ENCODE measurements at regions not wholly inside any gene's neighbourhood (a gene's known extent, or its start where the extent isn't known, plus 50 kb on each side); places are given as distances from the start of the nearest gene placed in this dataset.
"Not testable (repeated sequence)": the region's sequence is repeated elsewhere in the genome, so short reads cannot be mapped to it uniquely, and the experiment has no call there.

DNA sequence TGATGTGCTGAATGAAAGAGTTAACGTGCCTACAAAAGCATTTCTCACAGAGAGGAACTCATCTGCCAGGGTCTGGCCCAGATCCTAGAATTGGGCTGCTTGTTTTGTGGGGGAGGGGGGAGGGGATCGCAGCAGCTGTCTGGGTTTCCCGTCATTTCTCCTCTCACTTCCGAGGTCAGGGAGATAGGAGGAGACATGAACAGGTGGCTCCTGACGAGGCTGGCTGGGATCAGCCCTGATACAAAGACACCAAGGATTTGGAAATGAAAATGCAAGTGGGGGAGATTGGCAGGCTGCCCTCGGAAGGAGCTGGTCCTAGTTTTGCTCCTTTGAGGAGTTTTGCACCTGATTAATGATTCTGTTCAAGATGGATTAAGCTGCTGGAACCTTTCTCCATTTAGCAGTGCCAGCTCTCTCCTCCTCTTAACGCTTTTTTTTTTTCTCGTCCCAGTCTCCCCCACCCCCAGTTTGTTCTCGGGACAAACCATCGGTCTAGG is 86.8 kb upstream of the KMT2C start:
- no peak for DNase-seq (ENCODE audit: extremely low read depth, insufficient read length)
- Histone ChIP-seq H3K27me3 (replicated peaks; ENCODE audit: control insufficient read depth, insufficient read depth, low read length) (no peaks in the 10 kb centered on the region), H3K36me3 (ENCODE audit: control insufficient read depth, insufficient read depth, low read length) (no peaks in the 10 kb centered on the region), H3K4me3 (replicated peaks; ENCODE audit: low read depth, low read length) (no peak overlapping the region)
- TF ChIP-seq, protein P1, sequence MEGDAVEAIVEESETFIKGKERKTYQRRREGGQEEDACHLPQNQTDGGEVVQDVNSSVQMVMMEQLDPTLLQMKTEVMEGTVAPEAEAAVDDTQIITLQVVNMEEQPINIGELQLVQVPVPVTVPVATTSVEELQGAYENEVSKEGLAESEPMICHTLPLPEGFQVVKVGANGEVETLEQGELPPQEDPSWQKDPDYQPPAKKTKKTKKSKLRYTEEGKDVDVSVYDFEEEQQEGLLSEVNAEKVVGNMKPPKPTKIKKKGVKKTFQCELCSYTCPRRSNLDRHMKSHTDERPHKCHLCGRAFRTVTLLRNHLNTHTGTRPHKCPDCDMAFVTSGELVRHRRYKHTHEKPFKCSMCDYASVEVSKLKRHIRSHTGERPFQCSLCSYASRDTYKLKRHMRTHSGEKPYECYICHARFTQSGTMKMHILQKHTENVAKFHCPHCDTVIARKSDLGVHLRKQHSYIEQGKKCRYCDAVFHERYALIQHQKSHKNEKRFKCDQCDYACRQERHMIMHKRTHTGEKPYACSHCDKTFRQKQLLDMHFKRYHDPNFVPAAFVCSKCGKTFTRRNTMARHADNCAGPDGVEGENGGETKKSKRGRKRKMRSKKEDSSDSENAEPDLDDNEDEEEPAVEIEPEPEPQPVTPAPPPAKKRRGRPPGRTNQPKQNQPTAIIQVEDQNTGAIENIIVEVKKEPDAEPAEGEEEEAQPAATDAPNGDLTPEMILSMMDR (IDR thresholded peaks at IDR 0.05; ENCODE audit: insufficient read depth, low read length, poor library complexity, severe bottlenecking), result no peak

DNA sequence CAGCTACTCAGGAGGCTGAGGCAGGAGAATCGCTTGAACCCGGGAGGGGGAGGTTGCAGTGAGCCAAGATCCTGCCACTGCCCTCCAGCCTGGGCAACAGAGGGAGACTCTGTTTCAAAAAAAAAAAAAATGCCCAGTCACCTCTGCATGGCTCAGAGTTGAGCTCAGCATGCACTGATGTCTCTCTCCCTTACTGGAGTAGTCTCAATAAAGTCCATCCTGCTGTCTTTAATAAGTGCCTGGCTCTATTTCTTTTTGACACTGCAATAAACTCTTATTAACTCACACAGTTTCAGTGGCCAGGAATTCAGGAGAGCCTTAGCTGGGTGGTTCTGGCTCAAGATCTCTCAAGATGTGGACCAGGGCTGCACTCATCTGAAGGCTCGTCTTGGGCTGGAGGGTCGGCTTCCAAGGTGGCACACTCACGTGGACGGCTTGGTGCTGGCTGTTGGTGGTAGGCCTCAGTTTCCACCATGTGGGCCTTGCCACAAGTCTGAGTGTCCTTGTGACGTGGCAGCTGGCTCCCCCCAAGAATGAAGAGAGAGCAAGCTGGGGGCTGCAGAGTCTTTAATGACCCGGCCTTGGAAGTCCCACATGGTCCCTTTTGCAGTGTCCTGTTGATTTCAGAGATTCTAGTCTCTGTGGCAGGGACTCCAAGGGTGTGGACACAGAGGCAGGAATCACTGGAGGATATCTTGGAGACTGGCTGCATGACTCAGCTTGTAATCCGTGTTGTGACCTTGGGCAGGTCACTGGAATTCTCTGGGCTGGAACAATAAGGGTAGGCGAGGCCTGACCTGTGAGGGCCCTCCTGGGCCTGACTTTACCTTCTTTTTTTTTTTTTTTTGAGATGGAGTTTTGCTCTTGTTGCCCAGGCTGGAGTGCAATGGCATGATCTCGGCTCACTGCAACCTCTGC is 85.9 kb upstream of the KMT2C start:
- H3K4me3 ChIP-seq (replicated peaks; ENCODE audit: low read depth, low read length), result no peak overlapping the region
- no peaks in the 10 kb centered on the region for H3K36me3 ChIP-seq (ENCODE audit: control insufficient read depth, insufficient read depth, low read length)
- H3K27me3 ChIP-seq (replicated peaks; ENCODE audit: control insufficient read depth, insufficient read depth, low read length), result no peaks in the 10 kb centered on the region
- DNase-seq (ENCODE audit: extremely low read depth, insufficient read length), result no peak
- TF ChIP-seq, protein P1 (IDR thresholded peaks at IDR 0.05; ENCODE audit: insufficient read depth, low read length, poor library complexity, severe bottlenecking), result no peak

DNA sequence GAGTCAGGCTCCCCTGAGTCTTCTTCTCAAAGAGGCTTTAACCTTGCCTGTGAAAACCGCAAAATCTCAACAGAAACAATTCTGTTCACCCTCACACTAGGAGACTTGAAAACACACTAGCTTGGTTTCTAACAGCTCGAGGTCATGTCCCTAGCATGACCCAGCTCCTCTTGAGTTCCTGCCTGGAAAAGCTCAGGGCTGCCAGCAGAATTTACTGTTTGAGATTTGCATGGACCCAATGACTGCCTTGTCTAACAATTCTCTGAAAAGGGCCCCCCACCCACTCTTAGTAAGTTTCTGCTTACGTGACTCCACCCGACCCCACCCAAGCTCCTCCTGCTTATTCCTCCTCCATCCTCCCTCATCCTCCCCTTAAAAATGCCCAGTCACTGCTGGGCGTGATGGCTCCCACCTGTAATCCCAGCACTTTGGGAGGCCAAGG is 85.1 kb upstream of the KMT2C start:
- DNase-seq (ENCODE audit: extremely low read depth, insufficient read length), result no peak
- Histone ChIP-seq H3K4me3 (replicated peaks; ENCODE audit: low read depth, low read length) (no peak overlapping the region), H3K27me3 (replicated peaks; ENCODE audit: control insufficient read depth, insufficient read depth, low read length) (no peaks in the 10 kb centered on the region), H3K36me3 (ENCODE audit: control insufficient read depth, insufficient read depth, low read length) (no peaks in the 10 kb centered on the region)
- TF ChIP-seq, protein P1 (IDR thresholded peaks at IDR 0.05; ENCODE audit: insufficient read depth, low read length, poor library complexity, severe bottlenecking), result no peak

DNA sequence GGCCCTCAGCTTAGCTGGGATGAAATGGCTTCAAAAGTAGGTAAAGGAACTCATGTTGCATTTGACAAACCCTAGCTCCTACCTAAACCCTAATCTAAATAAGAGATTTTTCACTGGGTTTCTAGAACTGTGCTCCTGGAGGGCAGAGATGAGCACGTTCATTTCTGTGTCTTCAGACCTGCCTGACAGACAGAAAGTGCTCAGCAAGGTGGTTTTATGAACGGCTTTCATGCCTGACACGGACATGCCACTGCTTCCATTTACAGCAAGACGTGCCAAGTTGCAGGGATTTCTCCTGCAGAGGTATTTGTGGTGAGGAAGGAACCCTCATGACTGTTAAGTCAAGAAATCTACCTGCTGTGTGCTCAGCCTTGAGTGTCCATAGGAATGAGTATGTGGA is 83.5 kb upstream of the KMT2C start:
- TF ChIP-seq, protein P1 (IDR thresholded peaks at IDR 0.05; ENCODE audit: insufficient read depth, low read length, poor library complexity, severe bottlenecking), result no peak
- Histone ChIP-seq H3K4me3 (replicated peaks; ENCODE audit: low read depth, low read length) (no peak overlapping the region), H3K27me3 (replicated peaks; ENCODE audit: control insufficient read depth, insufficient read depth, low read length) (no peaks in the 10 kb centered on the region), H3K36me3 (ENCODE audit: control insufficient read depth, insufficient read depth, low read length) (no peaks in the 10 kb centered on the region)
- DNase-seq (ENCODE audit: extremely low read depth, insufficient read length), result no peak

DNA sequence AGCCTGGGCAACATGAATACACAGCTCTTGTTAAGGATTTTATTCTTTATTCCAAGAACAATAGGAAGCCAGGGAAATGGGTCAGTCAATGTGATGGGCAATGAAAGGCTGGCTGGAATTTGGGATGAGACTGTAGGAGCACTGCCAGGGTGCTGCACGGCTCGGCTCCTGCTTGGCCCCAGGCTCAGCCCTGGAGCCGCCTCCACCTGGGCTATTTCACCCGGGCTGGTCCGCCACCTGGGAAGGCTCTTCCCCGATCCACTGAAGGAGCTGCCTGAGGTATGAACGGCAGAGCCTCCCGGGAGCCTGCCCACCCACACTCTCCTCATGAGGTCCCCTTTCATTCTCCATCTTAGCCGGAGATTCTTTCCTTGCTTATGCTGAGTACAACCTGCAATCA is 80.4 kb upstream of the KMT2C start:
- TF ChIP-seq, protein P1 (IDR thresholded peaks at IDR 0.05; ENCODE audit: insufficient read depth, low read length, poor library complexity, severe bottlenecking), result no peak
- DNase-seq (ENCODE audit: extremely low read depth, insufficient read length), result no peak
- H3K27me3 ChIP-seq (replicated peaks; ENCODE audit: control insufficient read depth, insufficient read depth, low read length), result no peaks in the 10 kb centered on the region
- H3K4me3 ChIP-seq (replicated peaks; ENCODE audit: low read depth, low read length), result no peak overlapping the region
- H3K36me3 ChIP-seq (ENCODE audit: control insufficient read depth, insufficient read depth, low read length), result no peaks in the 10 kb centered on the region

DNA sequence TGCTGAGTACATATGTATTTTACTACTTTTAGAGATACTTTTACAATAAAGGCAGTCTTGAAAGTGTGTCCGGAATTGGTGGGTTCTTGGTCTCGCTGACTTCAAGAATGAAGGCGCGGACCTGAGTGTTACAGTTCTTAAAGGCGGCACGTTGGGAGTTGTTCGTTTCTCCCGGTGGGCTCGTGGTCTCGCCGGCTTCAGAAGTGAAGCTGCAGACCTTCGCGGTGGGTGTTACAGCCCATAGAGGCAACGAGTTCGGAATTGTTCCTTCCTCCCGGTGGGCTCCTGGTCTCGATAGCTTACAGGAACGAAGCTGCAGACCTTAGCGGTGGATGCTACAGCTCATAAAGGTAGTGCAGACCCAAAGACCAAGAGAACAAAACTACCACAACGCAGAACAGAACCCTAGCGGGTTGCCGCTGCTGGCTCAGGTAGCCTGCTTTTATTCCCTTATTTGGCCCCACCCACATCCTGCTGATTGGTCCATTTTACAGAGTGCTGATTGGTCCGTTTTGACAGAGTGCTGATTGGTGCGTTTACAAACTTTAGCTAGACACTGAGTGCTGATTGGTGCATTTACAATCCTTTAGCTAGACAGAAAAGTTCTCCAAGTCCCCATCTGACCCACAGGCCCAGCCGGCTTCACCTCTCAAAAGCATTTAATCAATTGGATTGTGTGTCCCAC is 79.6 kb upstream of the KMT2C start:
- not testable (repeated sequence) for H3K27me3 ChIP-seq (replicated peaks; ENCODE audit: control insufficient read depth, insufficient read depth, low read length); DNase-seq (ENCODE audit: extremely low read depth, insufficient read length); H3K4me3 ChIP-seq (replicated peaks; ENCODE audit: low read depth, low read length); H3K36me3 ChIP-seq (ENCODE audit: control insufficient read depth, insufficient read depth, low read length)
